ENCODE measurements at regions not wholly inside any gene's neighbourhood (a gene's known extent, or its start where the extent isn't known, plus 50 kb on each side); places are given as distances from the start of the nearest gene placed in this dataset.

DNA sequence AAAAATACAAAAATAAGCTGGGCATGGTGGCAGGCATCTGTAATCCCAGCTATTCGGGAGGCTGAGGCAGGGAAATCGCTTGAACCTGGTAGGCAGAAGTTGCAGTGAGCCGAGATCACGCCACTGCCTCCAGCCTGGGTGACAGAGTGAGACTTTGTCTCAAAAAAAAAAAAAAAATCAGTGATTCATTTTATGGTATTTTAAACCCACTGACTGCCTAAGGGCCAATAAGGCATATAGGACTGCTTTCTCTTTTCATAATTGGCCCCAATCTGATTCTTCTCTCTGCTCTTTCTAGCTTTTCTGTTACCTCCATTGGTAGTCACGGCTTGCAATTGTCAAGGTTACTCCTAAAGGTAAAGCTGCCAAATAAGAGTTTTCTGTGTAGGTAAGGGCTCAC is 60.2 kb upstream of the ADGRF1 start:
- H3K4me2 ChIP-seq (ENCODE audit: low read depth, low read length) = no peak overlapping the region
- no peak overlapping the region for H3K9ac ChIP-seq (ENCODE audit: insufficient read depth, low read depth, low read length)
- POLR2A ChIA-PET = no interaction called here
- no peaks in the 10 kb centered on the region for H3K27me3 ChIP-seq (ENCODE audit: control insufficient read depth in 1 of 2, insufficient read depth in 2 of 2, low read length in 2 of 2)
- peaks cover 26% of the 10 kb centered on the region for H3K4me1 ChIP-seq (ENCODE audit: insufficient read depth, low read length)
- ATAC-seq (no peak), FAIRE-seq (no peak), DNase-seq (ENCODE audit: low spot score) (no peak)
- H3K4me3 ChIP-seq (replicated peaks in 1 of 3; ENCODE audit: insufficient read depth in 1 of 3, low read depth in 2 of 3, low read length in 3 of 3) = no peak overlapping the region
- no peaks in the 10 kb centered on the region for H3K9me3 ChIP-seq (ENCODE audit: low read length)
- intact Hi-C loops (cut with micrococcal nuclease; ENCODE audit: unreplicated experiment) (no loop called here), in situ Hi-C loops (cut with HindIII; ENCODE audit: extremely low pct_ligation_motif_present, low pct_unique_long_range_greater_than_20kb) (loop anchor here (10.0 kb wide), 1 partner anchor 142 kb away; no protein-coding TSS in a partner anchor)
- CTCF ChIA-PET (ENCODE audit: low intra/inter-chr PET ratio, low total read pairs) = no interaction called here
- no peak overlapping the region for H3K27ac ChIP-seq (ENCODE audit: extremely low read length, insufficient read depth, low read length)
- no peaks in the 10 kb centered on the region for H4K20me1 ChIP-seq (ENCODE audit: insufficient read depth, low read length)
- no TSS peak for BruUV-seq (replicated peaks)
- no peaks in the 10 kb centered on the region for H3K79me2 ChIP-seq (ENCODE audit: insufficient read depth, low read length)
- over 99% methylated on average over 5 of the region's 5 CpGs for WGBS (ENCODE audit: low lambda C conversion rate)
- no peaks in the 10 kb centered on the region for H3K36me3 ChIP-seq (replicated peaks in 1 of 2; ENCODE audit: control insufficient read depth in 1 of 2, insufficient read depth in 2 of 2, low read length in 2 of 2)
- H2AFZ ChIP-seq (ENCODE audit: low read length) = no peak overlapping the region
- TF ChIP-seq FOSL1 (CRISPR knock-in tag; IDR thresholded peaks at IDR 0.05; ENCODE audit: borderline replicate concordance) (no peak), FOXJ3 (CRISPR knock-in tag; IDR thresholded peaks at IDR 0.05; ENCODE audit: borderline replicate concordance) (no peak), POGK (CRISPR knock-in tag; conservative IDR thresholded peaks at IDR 0.05) (no peak), ZBTB42 (CRISPR knock-in tag; IDR thresholded peaks at IDR 0.05) (no peak), MTA3 (CRISPR knock-in tag; IDR thresholded peaks at IDR 0.05) (no peak), CHCHD3 (CRISPR knock-in tag; IDR thresholded peaks at IDR 0.05) (no peak), MED8 (CRISPR knock-in tag; IDR thresholded peaks at IDR 0.05; ENCODE audit: insufficient replicate concordance) (no peak), MNT (IDR thresholded peaks at IDR 0.05) (no peak), THAP7 (CRISPR knock-in tag; IDR thresholded peaks at IDR 0.05) (no peak)
- TF ChIP-seq, protein P1, sequence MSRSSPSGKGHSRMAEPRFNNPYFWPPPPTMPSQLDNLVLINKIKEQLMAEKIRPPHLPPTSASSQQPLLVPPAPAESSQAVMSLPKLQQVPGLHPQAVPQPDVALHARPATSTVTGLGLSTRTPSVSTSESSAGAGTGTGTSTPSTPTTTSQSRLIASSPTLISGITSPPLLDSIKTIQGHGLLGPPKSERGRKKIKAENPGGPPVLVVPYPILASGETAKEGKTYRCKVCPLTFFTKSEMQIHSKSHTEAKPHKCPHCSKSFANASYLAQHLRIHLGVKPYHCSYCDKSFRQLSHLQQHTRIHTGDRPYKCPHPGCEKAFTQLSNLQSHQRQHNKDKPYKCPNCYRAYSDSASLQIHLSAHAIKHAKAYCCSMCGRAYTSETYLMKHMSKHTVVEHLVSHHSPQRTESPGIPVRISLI (CRISPR knock-in tag; IDR thresholded peaks at IDR 0.05; ENCODE audit: borderline replicate concordance) = no peak
- TF ChIP-seq, protein P2, sequence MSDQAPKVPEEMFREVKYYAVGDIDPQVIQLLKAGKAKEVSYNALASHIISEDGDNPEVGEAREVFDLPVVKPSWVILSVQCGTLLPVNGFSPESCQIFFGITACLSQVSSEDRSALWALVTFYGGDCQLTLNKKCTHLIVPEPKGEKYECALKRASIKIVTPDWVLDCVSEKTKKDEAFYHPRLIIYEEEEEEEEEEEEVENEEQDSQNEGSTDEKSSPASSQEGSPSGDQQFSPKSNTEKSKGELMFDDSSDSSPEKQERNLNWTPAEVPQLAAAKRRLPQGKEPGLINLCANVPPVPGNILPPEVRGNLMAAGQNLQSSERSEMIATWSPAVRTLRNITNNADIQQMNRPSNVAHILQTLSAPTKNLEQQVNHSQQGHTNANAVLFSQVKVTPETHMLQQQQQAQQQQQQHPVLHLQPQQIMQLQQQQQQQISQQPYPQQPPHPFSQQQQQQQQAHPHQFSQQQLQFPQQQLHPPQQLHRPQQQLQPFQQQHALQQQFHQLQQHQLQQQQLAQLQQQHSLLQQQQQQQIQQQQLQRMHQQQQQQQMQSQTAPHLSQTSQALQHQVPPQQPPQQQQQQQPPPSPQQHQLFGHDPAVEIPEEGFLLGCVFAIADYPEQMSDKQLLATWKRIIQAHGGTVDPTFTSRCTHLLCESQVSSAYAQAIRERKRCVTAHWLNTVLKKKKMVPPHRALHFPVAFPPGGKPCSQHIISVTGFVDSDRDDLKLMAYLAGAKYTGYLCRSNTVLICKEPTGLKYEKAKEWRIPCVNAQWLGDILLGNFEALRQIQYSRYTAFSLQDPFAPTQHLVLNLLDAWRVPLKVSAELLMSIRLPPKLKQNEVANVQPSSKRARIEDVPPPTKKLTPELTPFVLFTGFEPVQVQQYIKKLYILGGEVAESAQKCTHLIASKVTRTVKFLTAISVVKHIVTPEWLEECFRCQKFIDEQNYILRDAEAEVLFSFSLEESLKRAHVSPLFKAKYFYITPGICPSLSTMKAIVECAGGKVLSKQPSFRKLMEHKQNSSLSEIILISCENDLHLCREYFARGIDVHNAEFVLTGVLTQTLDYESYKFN (CRISPR knock-in tag; conservative IDR thresholded peaks at IDR 0.05) = no peak
- TF ChIP-seq, protein P3, sequence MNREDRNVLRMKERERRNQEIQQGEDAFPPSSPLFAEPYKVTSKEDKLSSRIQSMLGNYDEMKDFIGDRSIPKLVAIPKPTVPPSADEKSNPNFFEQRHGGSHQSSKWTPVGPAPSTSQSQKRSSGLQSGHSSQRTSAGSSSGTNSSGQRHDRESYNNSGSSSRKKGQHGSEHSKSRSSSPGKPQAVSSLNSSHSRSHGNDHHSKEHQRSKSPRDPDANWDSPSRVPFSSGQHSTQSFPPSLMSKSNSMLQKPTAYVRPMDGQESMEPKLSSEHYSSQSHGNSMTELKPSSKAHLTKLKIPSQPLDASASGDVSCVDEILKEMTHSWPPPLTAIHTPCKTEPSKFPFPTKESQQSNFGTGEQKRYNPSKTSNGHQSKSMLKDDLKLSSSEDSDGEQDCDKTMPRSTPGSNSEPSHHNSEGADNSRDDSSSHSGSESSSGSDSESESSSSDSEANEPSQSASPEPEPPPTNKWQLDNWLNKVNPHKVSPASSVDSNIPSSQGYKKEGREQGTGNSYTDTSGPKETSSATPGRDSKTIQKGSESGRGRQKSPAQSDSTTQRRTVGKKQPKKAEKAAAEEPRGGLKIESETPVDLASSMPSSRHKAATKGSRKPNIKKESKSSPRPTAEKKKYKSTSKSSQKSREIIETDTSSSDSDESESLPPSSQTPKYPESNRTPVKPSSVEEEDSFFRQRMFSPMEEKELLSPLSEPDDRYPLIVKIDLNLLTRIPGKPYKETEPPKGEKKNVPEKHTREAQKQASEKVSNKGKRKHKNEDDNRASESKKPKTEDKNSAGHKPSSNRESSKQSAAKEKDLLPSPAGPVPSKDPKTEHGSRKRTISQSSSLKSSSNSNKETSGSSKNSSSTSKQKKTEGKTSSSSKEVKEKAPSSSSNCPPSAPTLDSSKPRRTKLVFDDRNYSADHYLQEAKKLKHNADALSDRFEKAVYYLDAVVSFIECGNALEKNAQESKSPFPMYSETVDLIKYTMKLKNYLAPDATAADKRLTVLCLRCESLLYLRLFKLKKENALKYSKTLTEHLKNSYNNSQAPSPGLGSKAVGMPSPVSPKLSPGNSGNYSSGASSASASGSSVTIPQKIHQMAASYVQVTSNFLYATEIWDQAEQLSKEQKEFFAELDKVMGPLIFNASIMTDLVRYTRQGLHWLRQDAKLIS (CRISPR knock-in tag; IDR thresholded peaks at IDR 0.05) = no peak
